Natural killer cell (primary cell): ENCODE measurements at regions not wholly inside any gene's neighbourhood (a gene's known extent, or its start where the extent isn't known, plus 50 kb on each side); places are given as distances from the start of the nearest gene placed in this dataset.

ENCODE experiments used
- ATAC-seq, 3 donors: fragments of 150-1000 bp in 2 of 3; fragments of 200-7000 bp in 1 of 3; cut with Tn5 transposase; 1 replicate in 1 of 3; 2 replicates in 2 of 3; pipeline ENCODE4 v1.10.0; 2021; ENCODE audit warnings: mild to moderate bottlenecking in 2 of 3, moderate library complexity in 2 of 3
- DNase-seq, 2 donors: peaks; one replicate each; pipeline versions ENCODE4 v3.0.0 to v3.0.0-alpha.2; 2013 to 2021; ENCODE audit warnings: mixed read lengths in 1 of 2
- H3K27ac ChIP-seq: one replicate; pipeline ENCODE4 v1.5.1; 2013; ENCODE audit warnings: mild to moderate bottlenecking, low read length
- H3K27me3 ChIP-seq: one replicate; pipeline ENCODE4 v1.6.1; 2013; ENCODE audit warnings: low read length; ENCODE audit not compliant: control insufficient read depth, insufficient read depth
- H3K36me3 ChIP-seq: one replicate; pipeline ENCODE4 v1.6.1; 2013; ENCODE audit warnings: low read length; ENCODE audit not compliant: control insufficient read depth, insufficient read depth
- H3K4me1 ChIP-seq: one replicate; pipeline ENCODE4 v1.6.1; 2013; ENCODE audit warnings: low read length; ENCODE audit not compliant: control insufficient read depth, insufficient read depth
- H3K4me3 ChIP-seq: one replicate; pipeline ENCODE4 v1.5.1; 2013; ENCODE audit warnings: low read length
- H3K9me3 ChIP-seq: one replicate; pipeline ENCODE4 v1.6.1; 2013; ENCODE audit warnings: low read length; ENCODE audit not compliant: control insufficient read depth, insufficient read depth
- H3K27ac Mint-ChIP-seq, 2 donors: one replicate each; pipeline ENCODE4 v1.8.0; 2022; ENCODE audit warnings: mild to moderate bottlenecking in 2 of 2, mixed read lengths in 2 of 2, moderate library complexity in 1 of 2
- H3K27me3 Mint-ChIP-seq, 2 donors: one replicate each; pipeline ENCODE4 v1.8.0; 2022; ENCODE audit warnings: low read depth in 2 of 2, mixed read lengths in 2 of 2
- H3K36me3 Mint-ChIP-seq: one replicate; pipeline ENCODE4 v1.8.0; 2022; ENCODE audit warnings: mixed read lengths
- H3K4me1 Mint-ChIP-seq, 2 donors: one replicate each; pipeline ENCODE4 v1.8.0; 2022; ENCODE audit warnings: mixed read lengths in 2 of 2
- H3K4me3 Mint-ChIP-seq: one replicate; pipeline ENCODE4 v1.8.0; 2022; ENCODE audit warnings: mild to moderate bottlenecking, moderate library complexity, mixed read lengths
- H3K9me3 Mint-ChIP-seq, 2 donors: one replicate each; pipeline ENCODE4 v1.8.0; 2022; ENCODE audit warnings: mixed read lengths in 2 of 2
- CTCF ChIP-seq: fragments of 200-600 bp; IDR thresholded peaks from one replicate; pipeline ENCODE4 v1.8.0; 2022; ENCODE audit warnings: antibody characterized with exemption
- WGBS: methylation state at CpG from one replicate; pipeline ENCODE4 v1.1.7; 2013; ENCODE audit warnings: missing lambda C conversion rate; ENCODE audit not compliant: insufficient coverage; 5-methylcytosine and 5-hydroxymethylcytosine counted together
- intact Hi-C: fragments of 100-400 bp; cut with micrococcal nuclease; formaldehyde crosslinking; loops from one replicate; pipeline ENCODE4 v1.14.2; 2022

GRCh38 chr4:3362431-3363287 is 69.8 kb downstream of the RGS12 start:
- Histone ChIP-seq H3K27ac (no peak overlapping the region), H3K4me1 (peaks cover 4% of the 10 kb centered on the region), H3K36me3 (no peaks in the 10 kb centered on the region), H3K9me3 (no peaks in the 10 kb centered on the region), H3K4me3 (no peak overlapping the region), H3K27me3 (no peaks in the 10 kb centered on the region)
- no peak for DNase-seq
- peaks cover 0 to 2% of the 10 kb centered on the region in 2 donors for H3K9me3 Mint-ChIP-seq
- no peak for TF ChIP-seq CTCF
- H3K36me3 Mint-ChIP-seq = no peaks in the 10 kb centered on the region
- 95% methylated on average over 15 of the region's 19 CpGs for WGBS
- peak overlapping the region in 1 of 2 donors; percentile 63 for H3K27ac Mint-ChIP-seq
- H3K4me3 Mint-ChIP-seq = no peak overlapping the region
- peaks cover 0 to 45% of the 10 kb centered on the region in 2 donors for H3K4me1 Mint-ChIP-seq
- peaks cover 0 to 10% of the 10 kb centered on the region in 2 donors for H3K27me3 Mint-ChIP-seq
- intact Hi-C loops = no loop called here
- peak in 1 of 3 donors; percentile 44 for ATAC-seq

GRCh38 chr4:3363411-3364141 is 70.8 kb downstream of the RGS12 start:
- no peak for TF ChIP-seq CTCF
- ATAC-seq (no peak), DNase-seq (no peak)
- WGBS = 47% methylated on average over 30 of the region's 30 CpGs
- no peak overlapping the region for H3K4me3 Mint-ChIP-seq
- H3K27ac ChIP-seq = no peak overlapping the region
- H3K4me3 ChIP-seq = no peak overlapping the region
- peaks cover 0 to 52% of the 10 kb centered on the region in 2 donors for H3K4me1 Mint-ChIP-seq
- H3K36me3 Mint-ChIP-seq = no peaks in the 10 kb centered on the region
- intact Hi-C loops = no loop called here
- H3K9me3 ChIP-seq = no peaks in the 10 kb centered on the region
- peaks cover 10% of the 10 kb centered on the region for H3K4me1 ChIP-seq
- peaks cover 0 to 2% of the 10 kb centered on the region in 2 donors for H3K9me3 Mint-ChIP-seq
- no peaks in the 10 kb centered on the region for H3K36me3 ChIP-seq
- peak overlapping the region in 1 of 2 donors; percentile 13 for H3K27ac Mint-ChIP-seq
- no peaks in the 10 kb centered on the region for H3K27me3 ChIP-seq
- H3K27me3 Mint-ChIP-seq = peaks cover 0 to 10% of the 10 kb centered on the region in 2 donors

GRCh38 chr4:3364199-3364598 is 71.4 kb downstream of the RGS12 start:
- no peak for TF ChIP-seq CTCF
- Mint-ChIP-seq H3K36me3 (no peaks in the 10 kb centered on the region), H3K9me3 (peaks cover 0 to 2% of the 10 kb centered on the region in 2 donors), H3K4me1 (peaks cover 0 to 58% of the 10 kb centered on the region in 2 donors), H3K27me3 (peaks cover 0 to 10% of the 10 kb centered on the region in 2 donors), H3K4me3 (no peak overlapping the region), H3K27ac (no peak overlapping the region)
- H3K9me3 ChIP-seq = no peaks in the 10 kb centered on the region
- H3K36me3 ChIP-seq = no peaks in the 10 kb centered on the region
- intact Hi-C loops = no loop called here
- 84% methylated on average over 17 of the region's 17 CpGs for WGBS
- H3K27me3 ChIP-seq = peaks cover 2% of the 10 kb centered on the region
- H3K4me3 ChIP-seq = no peak overlapping the region
- ATAC-seq (no peak), DNase-seq (no peak)
- no peak overlapping the region for H3K27ac ChIP-seq
- H3K4me1 ChIP-seq = peaks cover 16% of the 10 kb centered on the region
